ENCODE measurements at regions not wholly inside any gene's neighbourhood (a gene's known extent, or its start where the extent isn't known, plus 50 kb on each side); places are given as distances from the start of the nearest gene placed in this dataset.

DNA sequence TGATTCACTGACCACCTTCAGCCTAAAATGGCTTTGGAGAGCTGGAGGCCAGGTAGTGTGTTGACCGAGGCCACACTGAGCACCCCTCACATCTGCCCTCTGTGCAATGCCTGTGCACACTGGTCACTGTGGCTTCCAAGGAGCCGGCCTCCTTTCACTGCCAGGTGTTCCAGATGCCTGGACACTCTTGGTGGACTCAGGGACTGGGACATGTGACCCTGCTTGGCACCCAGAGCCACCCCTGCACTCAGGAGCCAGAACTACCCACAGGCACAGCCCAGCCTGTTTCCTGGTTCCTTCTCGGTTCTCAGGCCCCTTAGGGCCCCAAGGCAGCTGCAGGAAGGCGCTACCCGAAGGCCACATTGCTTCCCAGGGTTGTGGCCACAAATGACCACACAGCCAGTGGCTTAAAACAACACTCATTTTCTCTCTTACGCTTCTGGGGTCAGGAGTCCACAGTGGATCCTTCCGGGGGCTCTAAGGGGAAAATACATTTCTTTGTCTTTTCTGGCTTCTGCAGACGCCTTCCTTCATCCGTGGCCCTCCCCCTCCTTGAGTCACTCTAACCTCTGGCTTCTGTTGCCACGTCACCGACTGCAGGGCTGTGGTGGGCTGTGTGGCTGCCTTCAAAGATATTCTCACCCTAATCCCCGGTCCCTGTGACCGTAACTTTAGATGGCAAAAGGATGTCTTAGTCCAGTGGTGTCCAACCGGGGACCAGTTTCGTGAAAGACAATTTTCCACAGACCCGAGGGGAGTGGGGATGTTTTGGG is 78.6 kb downstream of the ASB1 start:
- H3K4me3 ChIP-seq = no peak overlapping the region
- no peaks in the 10 kb centered on the region for H3K36me3 ChIP-seq
- H3K9me3 ChIP-seq = no peaks in the 10 kb centered on the region
- TF ChIP-seq POLR2AphosphoS5 (IDR thresholded peaks at IDR 0.05) (no peak), POLR2A (IDR thresholded peaks at IDR 0.05) (no peak)
- TF ChIP-seq, protein P1, sequence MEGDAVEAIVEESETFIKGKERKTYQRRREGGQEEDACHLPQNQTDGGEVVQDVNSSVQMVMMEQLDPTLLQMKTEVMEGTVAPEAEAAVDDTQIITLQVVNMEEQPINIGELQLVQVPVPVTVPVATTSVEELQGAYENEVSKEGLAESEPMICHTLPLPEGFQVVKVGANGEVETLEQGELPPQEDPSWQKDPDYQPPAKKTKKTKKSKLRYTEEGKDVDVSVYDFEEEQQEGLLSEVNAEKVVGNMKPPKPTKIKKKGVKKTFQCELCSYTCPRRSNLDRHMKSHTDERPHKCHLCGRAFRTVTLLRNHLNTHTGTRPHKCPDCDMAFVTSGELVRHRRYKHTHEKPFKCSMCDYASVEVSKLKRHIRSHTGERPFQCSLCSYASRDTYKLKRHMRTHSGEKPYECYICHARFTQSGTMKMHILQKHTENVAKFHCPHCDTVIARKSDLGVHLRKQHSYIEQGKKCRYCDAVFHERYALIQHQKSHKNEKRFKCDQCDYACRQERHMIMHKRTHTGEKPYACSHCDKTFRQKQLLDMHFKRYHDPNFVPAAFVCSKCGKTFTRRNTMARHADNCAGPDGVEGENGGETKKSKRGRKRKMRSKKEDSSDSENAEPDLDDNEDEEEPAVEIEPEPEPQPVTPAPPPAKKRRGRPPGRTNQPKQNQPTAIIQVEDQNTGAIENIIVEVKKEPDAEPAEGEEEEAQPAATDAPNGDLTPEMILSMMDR (IDR thresholded peaks at IDR 0.05 in 8 of 11, conservative IDR thresholded peaks at IDR 0.05 in 3 of 11) = no peak
- no peaks in the 10 kb centered on the region for H3K4me1 ChIP-seq
- DNase-seq = peak; percentile 56
- no peak overlapping the region for H3K27ac ChIP-seq
- no peaks in the 10 kb centered on the region for H3K27me3 ChIP-seq (replicated peaks in 1 of 7)
- intact Hi-C loops (cut with DNase I; ENCODE audit: low total_unique reads) = no loop called here
- 67 to 80% (median 72%) methylated on average over 14 to 16 of the region's 16 CpGs for WGBS, 5 donors

DNA sequence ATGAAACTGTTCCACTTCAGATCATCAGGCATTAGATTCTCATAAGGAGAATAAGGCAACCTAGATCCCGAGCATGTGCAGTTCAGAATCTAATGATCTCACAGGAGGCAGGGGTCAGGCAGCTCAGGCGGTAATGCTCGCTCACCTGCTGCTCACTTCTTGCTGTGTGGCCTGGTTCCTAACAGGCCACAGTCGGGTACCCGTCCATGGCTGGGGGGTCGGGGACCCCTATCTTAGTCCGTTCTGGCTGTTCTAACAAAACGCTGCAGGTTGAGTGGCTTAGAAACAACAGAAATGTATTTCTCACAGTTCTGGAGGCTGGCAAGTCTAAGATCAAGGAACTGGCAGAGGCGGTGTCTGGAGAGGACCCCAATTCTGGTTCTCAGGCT is 79.2 kb downstream of the ASB1 start:
- 78 to 88% (median 86%) methylated on average over 9 of the region's 9 CpGs for WGBS, 5 donors
- intact Hi-C loops (cut with DNase I; ENCODE audit: low total_unique reads) = no loop called here
- no peak overlapping the region for H3K27ac ChIP-seq
- no peaks in the 10 kb centered on the region for H3K4me1 ChIP-seq
- TF ChIP-seq, protein P1 (IDR thresholded peaks at IDR 0.05 in 8 of 11, conservative IDR thresholded peaks at IDR 0.05 in 3 of 11) = no peak
- no peak for TF ChIP-seq POLR2AphosphoS5 (IDR thresholded peaks at IDR 0.05)
- TF ChIP-seq POLR2A (IDR thresholded peaks at IDR 0.05) = no peak
- H3K36me3 ChIP-seq = no peaks in the 10 kb centered on the region
- peaks cover 0 to under 1% (median 0%) of the 10 kb centered on the region in 7 donors for H3K27me3 ChIP-seq (replicated peaks in 1 of 7)
- H3K4me3 ChIP-seq = no peak overlapping the region
- H3K9me3 ChIP-seq = no peaks in the 10 kb centered on the region
- DNase-seq = peak; percentile 49

DNA sequence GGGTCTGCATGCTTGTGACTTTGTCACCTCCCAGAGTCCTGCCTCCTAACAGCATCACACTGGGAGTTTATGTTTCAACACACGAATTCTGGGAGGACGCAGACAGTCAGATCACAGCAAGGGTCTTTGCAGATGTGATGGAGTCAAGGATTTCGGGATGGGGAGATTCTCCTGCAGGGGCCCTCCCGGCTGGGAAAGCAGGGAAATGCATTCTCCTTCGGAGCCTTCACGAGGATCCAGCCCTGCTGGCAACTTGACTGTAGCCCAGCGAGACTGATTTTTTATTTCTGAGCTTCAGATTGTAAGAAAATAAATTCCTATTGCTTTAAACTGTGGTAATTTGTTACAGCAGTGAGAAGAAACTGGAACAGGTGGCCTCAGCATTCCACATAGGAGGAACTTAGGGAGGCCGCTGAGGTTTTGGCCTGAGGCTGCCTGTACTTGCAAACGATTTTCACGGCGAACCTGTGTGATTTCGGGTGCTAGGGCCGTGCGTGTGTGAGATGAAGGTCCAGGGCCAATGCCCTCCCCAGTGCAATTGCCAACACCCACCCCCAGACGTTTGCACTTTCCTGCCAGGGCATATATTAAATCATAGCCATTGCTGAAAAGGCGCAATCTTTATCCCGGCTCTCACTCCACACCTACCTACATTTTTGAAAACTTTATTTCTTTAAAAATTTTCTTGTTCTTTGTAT is 79.8 kb downstream of the ASB1 start:
- Histone ChIP-seq H3K4me1 (no peaks in the 10 kb centered on the region), H3K27me3 (replicated peaks in 1 of 7) (peaks cover 0 to 5% (median 0%) of the 10 kb centered on the region in 7 donors), H3K27ac (no peak overlapping the region), H3K36me3 (no peaks in the 10 kb centered on the region), H3K9me3 (no peaks in the 10 kb centered on the region), H3K4me3 (no peak overlapping the region)
- intact Hi-C loops (cut with DNase I; ENCODE audit: low total_unique reads) = no loop called here
- peak; percentile 54 for DNase-seq
- TF ChIP-seq POLR2AphosphoS5 (IDR thresholded peaks at IDR 0.05) = no peak
- no peak for TF ChIP-seq POLR2A (IDR thresholded peaks at IDR 0.05)
- TF ChIP-seq, protein P1 (IDR thresholded peaks at IDR 0.05 in 8 of 11, conservative IDR thresholded peaks at IDR 0.05 in 3 of 11) = no peak
- 79 to 85% (median 83%) methylated on average over 17 of the region's 17 CpGs for WGBS, 5 donors

DNA sequence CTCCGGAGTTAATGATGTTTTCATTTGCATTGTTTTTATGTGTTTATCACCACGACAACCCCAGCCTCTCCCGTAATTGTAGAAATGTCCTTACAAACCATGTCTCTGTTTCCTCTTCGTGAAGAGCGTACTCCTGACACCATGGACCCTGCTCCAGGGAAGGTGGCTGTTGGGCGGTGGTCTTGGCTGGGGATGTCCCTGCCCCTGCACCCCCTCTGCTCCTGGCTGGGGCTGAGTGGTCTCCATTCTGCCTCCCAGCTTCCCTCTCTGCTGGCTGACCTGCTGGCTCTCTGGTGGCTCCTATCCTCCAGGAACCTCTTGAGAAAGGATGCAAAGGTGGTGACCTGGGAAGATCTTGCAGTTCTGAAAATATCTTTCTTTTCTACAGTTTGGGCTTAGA is 81.1 kb downstream of the ASB1 start:
- no peak overlapping the region for H3K27ac ChIP-seq
- no peaks in the 10 kb centered on the region for H3K36me3 ChIP-seq
- H3K4me1 ChIP-seq = no peaks in the 10 kb centered on the region
- intact Hi-C loops (cut with DNase I; ENCODE audit: low total_unique reads) = no loop called here
- peaks cover 0 to 5% (median 0%) of the 10 kb centered on the region in 7 donors for H3K27me3 ChIP-seq (replicated peaks in 1 of 7)
- TF ChIP-seq POLR2AphosphoS5 (IDR thresholded peaks at IDR 0.05) (no peak), POLR2A (IDR thresholded peaks at IDR 0.05) (no peak)
- TF ChIP-seq, protein P1 (IDR thresholded peaks at IDR 0.05 in 8 of 11, conservative IDR thresholded peaks at IDR 0.05 in 3 of 11) = no peak
- WGBS, 5 donors = 73 to 82% (median 77%) methylated on average over 6 of the region's 6 CpGs
- DNase-seq = peak; percentile 49
- H3K4me3 ChIP-seq = no peak overlapping the region
- no peaks in the 10 kb centered on the region for H3K9me3 ChIP-seq

Data from spleen (tissue), 11 donors.